ENCODE measurements at regions not wholly inside any gene's neighbourhood (a gene's known extent, or its start where the extent isn't known, plus 50 kb on each side); places are given as distances from the start of the nearest gene placed in this dataset.

DNA sequence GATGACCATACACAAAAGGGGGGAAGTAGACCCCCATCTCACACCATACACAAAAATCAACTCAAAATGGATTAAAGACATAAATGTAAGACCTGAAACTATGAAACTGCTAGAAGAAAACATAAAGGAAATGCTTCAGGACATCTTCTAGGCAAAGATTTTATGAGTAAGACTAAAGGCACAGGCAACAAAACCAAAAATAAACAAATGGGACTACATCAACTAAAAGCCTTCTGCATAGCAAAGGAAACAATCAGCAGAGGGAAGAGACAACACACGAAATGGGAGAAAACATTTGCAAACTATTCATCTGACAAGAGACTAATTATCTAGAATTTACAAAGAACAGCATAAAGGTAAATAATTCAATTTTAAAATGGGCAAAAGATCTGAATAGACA lies 152.1 kb downstream of the AXIN2 start:
- no peak for TF ChIP-seq CTCF (conservative IDR thresholded peaks at IDR 0.05; ENCODE audit: low read depth, low read length)
- TF ChIP-seq CHD1 (IDR thresholded peaks at IDR 0.05; ENCODE audit: low read depth, low read length), result no peak
- TF ChIP-seq RCOR1 (IDR thresholded peaks at IDR 0.05; ENCODE audit: insufficient replicate concordance, low read length), result no peak
- TF ChIP-seq RAD21 (IDR thresholded peaks at IDR 0.05; ENCODE audit: low read length), result no peak
- no peak for TF ChIP-seq BHLHE40 (IDR thresholded peaks at IDR 0.05; ENCODE audit: low read depth, low read length)
- no peak for TF ChIP-seq CEBPB (IDR thresholded peaks at IDR 0.05; ENCODE audit: low read depth, low read length)
- TF ChIP-seq POLR2A (IDR thresholded peaks at IDR 0.05; ENCODE audit: low read depth, low read length), result no peak

All from IMR-90 (cell line).